Vagina (tissue), 2 donors: ENCODE measurements at regions not wholly inside any gene's neighbourhood (a gene's known extent, or its start where the extent isn't known, plus 50 kb on each side); places are given as distances from the start of the nearest gene placed in this dataset.

Experiments used
- DNase-seq, 2 donors: peaks; one replicate each; pipeline ENCODE4 v3.0.0-alpha.2; 2017; ENCODE audit errors: extremely low spot score in 2 of 2
- H3K27ac ChIP-seq: fragments of 200-600 bp; sonication (generic); one replicate; pipeline ENCODE4 v1.5.1; 2019
- H3K27me3 ChIP-seq: fragments of 200-600 bp; sonication (generic); one replicate; pipeline ENCODE4 v1.5.1; 2019
- H3K36me3 ChIP-seq, 2 donors: fragments of 200-600 bp; sonication (generic); one replicate each; pipeline ENCODE4 v1.5.1; 2017 to 2019
- H3K4me1 ChIP-seq: fragments of 200-600 bp; sonication (generic); one replicate; pipeline ENCODE4 v1.5.1; 2019
- H3K4me3 ChIP-seq, 2 donors: fragments of 200-600 bp; sonication (generic); 1 replicate in 1 of 2; 2 replicates in 1 of 2; pipeline ENCODE4 v1.5.1; 2016 to 2019
- H3K9me3 ChIP-seq: fragments of 200-600 bp; sonication (generic); one replicate; pipeline ENCODE4 v1.5.1; 2019
- POLR2A ChIP-seq, 2 donors: fragments of 450-650 bp; IDR thresholded peaks; one replicate each; pipeline ENCODE4 v1.6.1; 2017; ENCODE audit warnings: antibody characterized with exemption in 2 of 2, mild to moderate bottlenecking in 2 of 2, moderate library complexity in 2 of 2
- POLR2AphosphoS5 ChIP-seq, 2 donors: sonication (generic); formaldehyde crosslinking; IDR thresholded peaks; one replicate each; pipeline ENCODE4 v1.9.0; 2017; ENCODE audit warnings: antibody characterized with exemption in 2 of 2, mild to moderate bottlenecking in 2 of 2, low read depth in 1 of 2; ENCODE audit not compliant: insufficient read depth in 1 of 2
- intact Hi-C: fragments of 100-400 bp; cut with DNase I; formaldehyde crosslinking; loops from one replicate; pipeline ENCODE4 v1.15.1; 2023
- TF ChIP-seq, protein P1 (sequence below), 3 experiments: fragments of 450-650 bp in 2 of 3; fragments of 200-600 bp in 1 of 3; sonication (generic) in 1 of 3; IDR thresholded peaks; one replicate each; pipeline ENCODE4 v1.5.1; 2017 to 2019; ENCODE audit warnings: antibody characterized with exemption in 3 of 3, mild to moderate bottlenecking in 2 of 3, moderate library complexity in 2 of 3

DNA sequence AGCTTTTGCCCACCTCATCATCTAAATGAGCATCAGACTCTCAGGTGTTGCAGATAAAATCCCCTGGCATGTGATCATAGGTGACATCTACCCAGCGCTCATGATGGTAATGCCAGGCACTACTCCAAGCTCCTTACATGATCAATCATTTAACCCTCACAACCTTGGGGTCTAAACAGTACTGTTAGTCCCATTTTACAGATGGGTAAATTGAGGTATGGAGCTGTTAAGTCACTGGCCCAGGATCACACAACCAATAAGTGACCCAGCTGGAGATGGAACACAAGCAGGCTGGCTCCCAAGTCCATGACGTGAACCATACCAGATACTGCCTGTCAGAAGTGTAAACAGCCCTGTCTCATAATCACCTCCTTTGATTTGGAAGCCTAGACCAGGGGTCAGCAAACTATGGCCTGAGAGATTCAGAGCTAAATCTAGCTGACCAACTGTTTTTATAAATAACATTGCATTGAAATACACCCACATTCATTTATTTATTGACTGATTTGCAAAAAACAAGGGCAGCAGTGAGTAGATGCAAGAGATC, 79.2 kb downstream of the UNC5CL start:
- intact Hi-C loops: no loop called here
- no peak overlapping the region for H3K27ac ChIP-seq
- H3K27me3 ChIP-seq: no peaks in the 10 kb centered on the region
- no peak for DNase-seq
- H3K36me3 ChIP-seq: no peaks in the 10 kb centered on the region
- H3K4me3 ChIP-seq: no peak overlapping the region
- TF ChIP-seq POLR2AphosphoS5 (IDR thresholded peaks at IDR 0.05; ENCODE audit: insufficient read depth in 1 of 2, low read depth in 1 of 2) (no peak), POLR2A (IDR thresholded peaks at IDR 0.05) (no peak)
- TF ChIP-seq, protein P1, sequence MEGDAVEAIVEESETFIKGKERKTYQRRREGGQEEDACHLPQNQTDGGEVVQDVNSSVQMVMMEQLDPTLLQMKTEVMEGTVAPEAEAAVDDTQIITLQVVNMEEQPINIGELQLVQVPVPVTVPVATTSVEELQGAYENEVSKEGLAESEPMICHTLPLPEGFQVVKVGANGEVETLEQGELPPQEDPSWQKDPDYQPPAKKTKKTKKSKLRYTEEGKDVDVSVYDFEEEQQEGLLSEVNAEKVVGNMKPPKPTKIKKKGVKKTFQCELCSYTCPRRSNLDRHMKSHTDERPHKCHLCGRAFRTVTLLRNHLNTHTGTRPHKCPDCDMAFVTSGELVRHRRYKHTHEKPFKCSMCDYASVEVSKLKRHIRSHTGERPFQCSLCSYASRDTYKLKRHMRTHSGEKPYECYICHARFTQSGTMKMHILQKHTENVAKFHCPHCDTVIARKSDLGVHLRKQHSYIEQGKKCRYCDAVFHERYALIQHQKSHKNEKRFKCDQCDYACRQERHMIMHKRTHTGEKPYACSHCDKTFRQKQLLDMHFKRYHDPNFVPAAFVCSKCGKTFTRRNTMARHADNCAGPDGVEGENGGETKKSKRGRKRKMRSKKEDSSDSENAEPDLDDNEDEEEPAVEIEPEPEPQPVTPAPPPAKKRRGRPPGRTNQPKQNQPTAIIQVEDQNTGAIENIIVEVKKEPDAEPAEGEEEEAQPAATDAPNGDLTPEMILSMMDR (IDR thresholded peaks at IDR 0.05): no peak
- no peaks in the 10 kb centered on the region for H3K4me1 ChIP-seq
- no peaks in the 10 kb centered on the region for H3K9me3 ChIP-seq

DNA sequence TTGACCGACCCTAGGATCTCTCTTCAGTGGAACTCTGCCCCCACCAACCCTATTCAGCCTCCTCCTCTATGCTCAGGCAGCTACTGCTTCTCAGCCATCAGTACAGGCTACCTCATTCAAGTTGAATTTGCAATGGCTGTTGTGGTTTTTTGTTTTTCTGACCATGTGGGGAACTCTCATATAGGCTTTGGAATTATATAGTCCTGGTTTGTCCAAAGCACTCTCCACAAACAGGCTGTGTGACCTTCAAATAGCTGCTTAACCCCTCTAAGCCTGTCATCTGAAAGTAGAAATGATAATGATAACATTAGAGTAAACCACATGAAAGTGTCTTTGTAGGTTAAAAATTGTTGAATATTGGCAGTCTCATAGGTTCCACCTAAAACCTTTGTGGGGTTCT, 80.3 kb downstream of the UNC5CL start:
- TF ChIP-seq POLR2AphosphoS5 (IDR thresholded peaks at IDR 0.05; ENCODE audit: insufficient read depth in 1 of 2, low read depth in 1 of 2) (no peak), POLR2A (IDR thresholded peaks at IDR 0.05) (no peak)
- TF ChIP-seq, protein P1 (IDR thresholded peaks at IDR 0.05): no peak
- no peak overlapping the region for H3K27ac ChIP-seq
- no peak for DNase-seq
- H3K4me1 ChIP-seq: no peaks in the 10 kb centered on the region
- no peaks in the 10 kb centered on the region for H3K9me3 ChIP-seq
- H3K27me3 ChIP-seq: no peaks in the 10 kb centered on the region
- no peak overlapping the region for H3K4me3 ChIP-seq
- intact Hi-C loops: no loop called here
- no peaks in the 10 kb centered on the region for H3K36me3 ChIP-seq

DNA sequence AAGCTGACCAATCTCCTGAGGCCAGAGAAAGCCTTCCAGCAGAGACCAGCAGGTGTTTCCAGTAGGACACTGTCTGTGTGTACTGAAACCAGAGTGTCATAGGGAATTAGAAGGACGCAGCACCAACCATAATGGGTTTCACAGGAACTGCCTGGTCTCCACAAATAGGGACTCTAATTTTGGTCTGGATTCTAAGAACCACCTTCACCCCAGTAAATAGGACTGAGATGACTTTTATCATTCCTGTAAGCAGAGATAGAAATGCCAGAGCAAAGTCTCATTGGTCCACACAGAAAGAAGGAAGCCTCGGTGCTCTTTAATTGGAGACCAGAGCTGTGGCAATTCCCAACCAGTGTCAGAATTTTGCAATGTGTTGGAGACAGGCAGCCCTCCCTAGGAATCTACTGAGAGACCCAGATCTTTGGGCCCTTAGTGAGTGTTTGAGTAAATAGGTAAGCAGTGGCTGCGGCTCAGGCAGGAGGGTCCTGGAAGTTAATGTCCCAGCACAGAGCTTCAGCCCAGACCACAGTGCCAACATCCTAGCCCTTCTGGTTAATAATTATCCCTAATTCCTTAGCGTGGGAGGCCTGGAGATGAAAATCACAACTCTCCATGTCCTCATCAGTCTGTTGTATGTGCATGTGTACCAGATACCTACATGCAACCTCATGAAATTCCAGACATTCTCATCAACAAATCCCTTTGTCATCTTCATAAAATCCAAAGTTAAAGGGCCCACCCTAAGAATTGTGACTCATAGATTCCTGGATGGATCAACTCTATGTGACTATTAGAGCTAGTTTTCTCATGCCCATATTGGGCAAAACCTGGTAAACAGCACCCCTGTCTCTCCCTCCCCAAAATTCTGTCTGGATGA, 81.2 kb downstream of the UNC5CL start:
- intact Hi-C loops: no loop called here
- H3K4me1 ChIP-seq: no peaks in the 10 kb centered on the region
- H3K36me3 ChIP-seq: no peaks in the 10 kb centered on the region
- H3K27ac ChIP-seq: no peak overlapping the region
- no peaks in the 10 kb centered on the region for H3K9me3 ChIP-seq
- DNase-seq: no peak
- TF ChIP-seq, protein P1 (IDR thresholded peaks at IDR 0.05): no peak
- TF ChIP-seq POLR2A (IDR thresholded peaks at IDR 0.05) (no peak), POLR2AphosphoS5 (IDR thresholded peaks at IDR 0.05; ENCODE audit: insufficient read depth in 1 of 2, low read depth in 1 of 2) (no peak)
- H3K27me3 ChIP-seq: no peaks in the 10 kb centered on the region
- H3K4me3 ChIP-seq: no peak overlapping the region

DNA sequence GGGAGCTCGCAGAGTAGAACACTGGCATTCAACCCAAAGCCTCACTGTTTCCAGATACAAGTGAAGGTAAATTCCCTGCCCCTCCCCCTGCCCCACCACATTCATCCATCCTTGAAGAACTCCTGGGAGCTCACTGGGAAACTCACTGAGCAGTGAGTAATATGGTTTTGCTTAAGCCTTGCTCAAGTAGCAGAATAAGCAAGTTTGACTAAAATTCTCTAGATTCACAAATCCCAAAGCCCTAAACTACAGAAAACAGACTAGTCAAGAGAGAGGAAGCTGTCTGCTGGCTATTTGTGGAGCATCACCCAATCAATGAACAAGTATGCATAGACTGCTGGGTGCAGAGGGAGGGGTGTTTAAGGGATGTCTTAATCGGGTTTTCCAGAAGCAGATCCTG, 82.1 kb downstream of the UNC5CL start:
- TF ChIP-seq POLR2A (IDR thresholded peaks at IDR 0.05) (no peak), POLR2AphosphoS5 (IDR thresholded peaks at IDR 0.05; ENCODE audit: insufficient read depth in 1 of 2, low read depth in 1 of 2) (no peak)
- TF ChIP-seq, protein P1 (IDR thresholded peaks at IDR 0.05): no peak
- intact Hi-C loops: no loop called here
- H3K27me3 ChIP-seq: no peaks in the 10 kb centered on the region

DNA sequence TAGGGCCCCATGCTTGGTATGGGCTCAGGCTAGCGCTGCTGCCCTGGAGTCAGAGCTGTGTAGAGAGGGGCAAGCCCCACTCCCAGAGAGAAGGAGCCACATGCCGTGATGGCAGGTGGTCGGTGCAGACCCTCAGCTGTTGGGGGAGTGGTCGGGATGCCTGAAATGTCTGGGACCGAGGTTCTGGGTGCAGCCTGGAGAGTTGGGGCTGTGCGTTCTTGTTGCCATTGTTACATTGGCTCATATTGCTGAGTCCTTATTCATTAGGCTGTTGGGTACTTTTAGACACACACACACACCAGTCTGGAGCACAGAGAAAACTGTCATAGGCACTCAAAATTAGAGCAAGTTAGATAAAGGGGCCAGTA, 83.9 kb downstream of the UNC5CL start:
- H3K27me3 ChIP-seq: no peaks in the 10 kb centered on the region
- no peak for DNase-seq
- H3K4me3 ChIP-seq: no peak overlapping the region
- TF ChIP-seq, protein P1 (IDR thresholded peaks at IDR 0.05): no peak
- no peak for TF ChIP-seq POLR2A (IDR thresholded peaks at IDR 0.05)
- intact Hi-C loops: no loop called here
- no peaks in the 10 kb centered on the region for H3K36me3 ChIP-seq
- no peak overlapping the region for H3K27ac ChIP-seq
- no peaks in the 10 kb centered on the region for H3K4me1 ChIP-seq
- no peaks in the 10 kb centered on the region for H3K9me3 ChIP-seq

More for the DNA sequence above, 82.1 kb downstream of the UNC5CL start:
- H3K4me3 ChIP-seq: no peak overlapping the region
- H3K36me3 ChIP-seq: no peaks in the 10 kb centered on the region
- no peak for DNase-seq
- no peaks in the 10 kb centered on the region for H3K9me3 ChIP-seq
- H3K27ac ChIP-seq: no peak overlapping the region
- no peaks in the 10 kb centered on the region for H3K4me1 ChIP-seq
